Sciatic nerve (tissue), 2 donors: ENCODE measurements at regions not wholly inside any gene's neighbourhood (a gene's known extent, or its start where the extent isn't known, plus 50 kb on each side); places are given as distances from the start of the nearest gene placed in this dataset.
A peak's percentile ranks its signal among the peaks of the same experiment; 100 is the strongest.
"Not testable (repeated sequence)": the region's sequence is repeated elsewhere in the genome, so short reads cannot be mapped to it uniquely, and the experiment has no call there.

ENCODE experiments used
- ATAC-seq: fragments of 200-7000 bp; cut with Tn5 transposase; one replicate; pipeline ENCODE4 v1.9.1; 2020; ENCODE audit warnings: mild to moderate bottlenecking, moderate library complexity
- DNase-seq: peaks from one replicate; pipeline ENCODE4 v3.0.0-alpha.2; 2020; ENCODE audit warnings: low spot score
- intact Hi-C: fragments of 100-400 bp; cut with DNase I; formaldehyde crosslinking; loops from one replicate; pipeline ENCODE4 v1.14.2; 2022
- donor health status: DM: no; HTN: no; CAD: no.
- donor health status: DM: no; HTN: no; CAD: no.

- ATAC-seq (peak; percentile 56), DNase-seq (no peak)
- intact Hi-C loops = no loop called here
Observed at GRCh38 chr5:156201788-156202403, 125.1 kb upstream of the SGCD start.

- DNase-seq (no peak), ATAC-seq (no peak)
- intact Hi-C loops = no loop called here
Observed at GRCh38 chr5:156208271-156208670, 118.7 kb upstream of the SGCD start.

- DNase-seq (no peak), ATAC-seq (no peak)
- intact Hi-C loops = no loop called here
Observed at GRCh38 chr5:156218367-156219158, 108.4 kb upstream of the SGCD start.

- intact Hi-C loops = no loop called here
- DNase-seq (no peak), ATAC-seq (no peak)
Observed at GRCh38 chr5:156219483-156220005, 107.4 kb upstream of the SGCD start.

GRCh38 chr5:156221816-156222215, 105.1 kb upstream of the SGCD start:
- ATAC-seq (no peak), DNase-seq (no peak)
- intact Hi-C loops = no loop called here

- no peak for ATAC-seq
- intact Hi-C loops = no loop called here
- DNase-seq = no peak
Observed at GRCh38 chr5:156223547-156223946, 103.4 kb upstream of the SGCD start.

- ATAC-seq, intact Hi-C loops: not testable (repeated sequence)
Observed at GRCh38 chr5:156226485-156226884, 100.5 kb upstream of the SGCD start.

GRCh38 chr5:156230887-156231286, 96.1 kb upstream of the SGCD start:
- DNase-seq = no peak
- intact Hi-C loops = no loop called here
- ATAC-seq = no peak

More at GRCh38 chr5:156226485-156226884, 100.5 kb upstream of the SGCD start:
- DNase-seq = not testable (repeated sequence)

GRCh38 chr5:156232251-156232869, 94.6 kb upstream of the SGCD start:
- no peak for DNase-seq
- intact Hi-C loops = no loop called here
- no peak for ATAC-seq

- no peak for DNase-seq
- ATAC-seq = no peak
- intact Hi-C loops = no loop called here
Observed at GRCh38 chr5:156237361-156237760, 89.6 kb upstream of the SGCD start.

GRCh38 chr5:156239800-156240199, 87.2 kb upstream of the SGCD start:
- DNase-seq (no peak), ATAC-seq (no peak)
- intact Hi-C loops = no loop called here

- DNase-seq (no peak), ATAC-seq (no peak)
- intact Hi-C loops = no loop called here
Observed at GRCh38 chr5:156240414-156240813, 86.5 kb upstream of the SGCD start.

- ATAC-seq = no peak
- DNase-seq = no peak
- intact Hi-C loops = no loop called here
Observed at GRCh38 chr5:156241266-156241665, 85.7 kb upstream of the SGCD start.

GRCh38 chr5:156245895-156246294, 81.1 kb upstream of the SGCD start:
- intact Hi-C loops = no loop called here
- DNase-seq = no peak
- ATAC-seq = no peak

- no peak for ATAC-seq
- no peak for DNase-seq
- intact Hi-C loops = no loop called here
Observed at GRCh38 chr5:156251076-156251475, 75.9 kb upstream of the SGCD start.

- intact Hi-C loops = no loop called here
- DNase-seq (no peak), ATAC-seq (no peak)
Observed at GRCh38 chr5:156253130-156253529, 73.8 kb upstream of the SGCD start.

GRCh38 chr5:156254196-156254595, 72.8 kb upstream of the SGCD start:
- intact Hi-C loops = no loop called here
- ATAC-seq = no peak
- DNase-seq = no peak

GRCh38 chr5:156256642-156257041, 70.3 kb upstream of the SGCD start:
- ATAC-seq (no peak), DNase-seq (no peak)
- intact Hi-C loops = no loop called here

- DNase-seq (no peak), ATAC-seq (no peak)
- intact Hi-C loops = no loop called here
Observed at GRCh38 chr5:156258934-156259333, 68.0 kb upstream of the SGCD start.

- intact Hi-C loops = no loop called here
- DNase-seq (no peak), ATAC-seq (no peak)
Observed at GRCh38 chr5:156259618-156260017, 67.3 kb upstream of the SGCD start.
